Right cardiac atrium (tissue), 5 donors: ENCODE measurements at regions not wholly inside any gene's neighbourhood (a gene's known extent, or its start where the extent isn't known, plus 50 kb on each side); places are given as distances from the start of the nearest gene placed in this dataset.
"Not testable (repeated sequence)": the region's sequence is repeated elsewhere in the genome, so short reads cannot be mapped to it uniquely, and the experiment has no call there.

ENCODE experiments used
- ATAC-seq, 2 donors: fragments of 200-7000 bp; cut with Tn5 transposase; one replicate each; pipeline versions ENCODE4 v1.8.0 to v1.9.1; 2020; ENCODE audit warnings: moderate library complexity in 2 of 2, mild to moderate bottlenecking in 1 of 2
- DNase-seq, 3 donors: peaks; one replicate each; pipeline ENCODE4 v3.0.0-alpha.2; 2020
- H3K27ac ChIP-seq: one replicate; pipeline ENCODE4 v1.5.1; 2013; ENCODE audit warnings: mild to moderate bottlenecking, low read length, control low read depth, moderate library complexity
- H3K27me3 ChIP-seq: one replicate; pipeline ENCODE4 v1.6.1; 2013; ENCODE audit not compliant: control insufficient read depth, insufficient read depth
- H3K4me1 ChIP-seq: one replicate; pipeline ENCODE4 v1.6.1; 2013; ENCODE audit warnings: low read length; ENCODE audit not compliant: control insufficient read depth, insufficient read depth
- H3K4me3 ChIP-seq: one replicate; pipeline ENCODE4 v1.5.1; 2013; ENCODE audit warnings: low read length, control low read depth
- H3K9me3 ChIP-seq: one replicate; pipeline ENCODE4 v1.6.1; 2013; ENCODE audit warnings: low read length; ENCODE audit not compliant: control insufficient read depth
- WGBS: extraction: QIAGEN DNeasy Blood & Tissue Kit; methylation state at CpG from one replicate; pipeline ENCODE4 v1.1.7; 2013; 5-methylcytosine and 5-hydroxymethylcytosine counted together
- intact Hi-C, 4 donors: fragments of 100-400 bp; cut with DNase I; formaldehyde crosslinking; loops; one replicate each; pipeline versions ENCODE4 v1.11.0 to v1.14.0; 2022 to 2023
- donor health status: healthy with polysubstance abuse.
- donor health status: DM: no; HTN: yes; CAD: no.
- donor health status: DM: no; HTN: no; CAD: no.
- donor health status: DM: no; HTN: yes; CAD: no; lungs with severe emphysema.
- donor health status: DM: yes; HTN: yes; CAD: no.

DNA sequence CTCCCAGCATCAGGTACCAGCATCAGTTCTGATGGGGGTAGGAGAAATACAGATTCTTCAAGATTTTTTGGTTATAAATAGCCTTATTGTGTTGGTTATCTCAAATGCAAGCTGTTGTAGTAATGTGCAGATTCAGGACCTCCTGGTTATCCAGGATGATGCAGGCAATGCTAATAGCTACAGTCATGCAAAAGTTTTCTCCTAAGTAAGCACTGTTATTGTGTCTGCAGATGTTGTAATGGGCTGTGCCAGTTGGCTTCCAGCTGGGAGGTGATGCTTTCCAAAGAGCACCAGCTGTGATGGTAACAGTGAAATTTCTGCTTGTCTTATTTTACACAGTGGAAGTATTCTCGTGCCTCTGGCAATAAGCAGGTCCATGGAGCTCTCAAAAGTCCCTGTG, 719.2 kb upstream of the CTNND2 start:
- no peak for ATAC-seq

GRCh38 chr5:12616093-12616492, 711.8 kb upstream of the CTNND2 start:
- Histone ChIP-seq H3K27ac (no peak overlapping the region), H3K9me3 (peaks cover 6% of the 10 kb centered on the region), H3K4me1 (no peaks in the 10 kb centered on the region), H3K27me3 (no peaks in the 10 kb centered on the region), H3K4me3 (no peak overlapping the region)
- DNase-seq: no peak
- intact Hi-C loops: no loop called here
- WGBS: 61% methylated on average over 4 of the region's 4 CpGs
- ATAC-seq: no peak

More for the DNA sequence above, 719.2 kb upstream of the CTNND2 start:
- H3K27ac ChIP-seq: no peak overlapping the region
- 22% methylated on average over 1 of the region's 1 CpG for WGBS
- no peaks in the 10 kb centered on the region for H3K27me3 ChIP-seq
- intact Hi-C loops: no loop called here
- peaks cover 3% of the 10 kb centered on the region for H3K9me3 ChIP-seq
- DNase-seq: no peak
- H3K4me3 ChIP-seq: no peak overlapping the region
- H3K4me1 ChIP-seq: no peaks in the 10 kb centered on the region

GRCh38 chr5:12615141-12615820, 711.0 kb upstream of the CTNND2 start:
- no peaks in the 10 kb centered on the region for H3K4me1 ChIP-seq
- DNase-seq: no peak
- no peak for ATAC-seq
- H3K27me3 ChIP-seq: no peaks in the 10 kb centered on the region
- 76% methylated on average over 3 of the region's 3 CpGs for WGBS
- H3K27ac ChIP-seq: no peak overlapping the region
- intact Hi-C loops: no loop called here
- H3K9me3 ChIP-seq: peaks cover 6% of the 10 kb centered on the region
- no peak overlapping the region for H3K4me3 ChIP-seq

DNA sequence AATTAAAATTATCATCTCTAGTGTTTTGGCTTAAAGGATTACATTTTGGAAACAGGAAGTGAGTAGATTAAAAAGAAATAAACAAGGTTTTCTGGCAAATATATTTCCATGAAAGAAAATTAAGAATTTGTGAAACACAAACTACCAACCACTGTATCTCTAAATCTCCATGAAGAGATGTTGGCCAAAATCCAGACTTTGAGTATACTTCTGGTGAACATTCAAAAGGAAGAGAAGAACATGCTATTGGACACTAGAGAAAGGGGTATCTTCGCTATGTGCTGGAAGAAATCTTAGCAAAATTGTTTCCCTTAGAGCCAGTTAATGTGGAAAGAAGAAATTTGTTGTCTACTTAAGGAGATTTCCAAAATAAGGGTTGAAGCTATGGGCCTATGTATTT, 710.4 kb upstream of the CTNND2 start:
- no peak for DNase-seq
- Histone ChIP-seq H3K4me3 (no peak overlapping the region), H3K4me1 (no peaks in the 10 kb centered on the region), H3K9me3 (peaks cover 6% of the 10 kb centered on the region), H3K27me3 (no peaks in the 10 kb centered on the region), H3K27ac (no peak overlapping the region)
- ATAC-seq: no peak
- intact Hi-C loops: no loop called here
- WGBS: 61% methylated on average over 1 of the region's 1 CpG

GRCh38 chr5:12611132-12611531, 706.9 kb upstream of the CTNND2 start:
- Histone ChIP-seq H3K27ac (no peak overlapping the region), H3K27me3 (no peaks in the 10 kb centered on the region), H3K4me3 (no peak overlapping the region), H3K4me1 (no peaks in the 10 kb centered on the region), H3K9me3 (peaks cover 3% of the 10 kb centered on the region)
- ATAC-seq: no peak
- DNase-seq: no peak
- intact Hi-C loops: no loop called here

- ATAC-seq, H3K27ac ChIP-seq, H3K4me1 ChIP-seq, intact Hi-C loops, DNase-seq, H3K27me3 ChIP-seq, H3K9me3 ChIP-seq, H3K4me3 ChIP-seq: not testable (repeated sequence)
- WGBS: 43% methylated on average over 2 of the region's 2 CpGs
Observed at GRCh38 chr5:12607817-12608216, 703.6 kb upstream of the CTNND2 start.

DNA sequence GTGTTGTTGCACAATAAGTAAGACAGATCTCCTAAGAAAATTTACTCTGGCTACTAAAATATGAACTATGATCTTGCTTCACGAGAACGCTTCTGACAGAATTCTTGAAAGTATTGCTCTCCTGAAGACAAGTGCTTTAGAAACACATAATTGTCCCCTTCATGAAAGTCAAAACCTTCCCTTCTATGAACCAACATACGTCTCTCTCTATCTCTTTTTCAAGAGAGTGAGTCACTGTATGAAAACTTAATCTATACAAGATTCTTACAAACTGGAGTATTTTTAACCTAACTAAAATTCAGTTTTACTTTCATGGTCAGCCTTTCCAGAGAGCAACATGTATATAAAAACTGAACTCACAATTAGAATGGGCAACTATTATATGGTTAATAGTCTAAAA, 688.0 kb upstream of the CTNND2 start:
- ATAC-seq (no peak), DNase-seq (no peak)
- H3K9me3 ChIP-seq: peaks cover 3% of the 10 kb centered on the region
- no peak overlapping the region for H3K4me3 ChIP-seq
- intact Hi-C loops: no loop called here
- no peaks in the 10 kb centered on the region for H3K4me1 ChIP-seq
- no peak overlapping the region for H3K27ac ChIP-seq
- no peaks in the 10 kb centered on the region for H3K27me3 ChIP-seq
- WGBS: 73% methylated on average over 3 of the region's 3 CpGs

GRCh38 chr5:12586406-12586805, 682.2 kb upstream of the CTNND2 start:
- no peak overlapping the region for H3K27ac ChIP-seq
- no peaks in the 10 kb centered on the region for H3K27me3 ChIP-seq
- H3K4me1 ChIP-seq: no peaks in the 10 kb centered on the region
- DNase-seq (no peak), ATAC-seq (no peak)
- intact Hi-C loops: no loop called here
- no peak overlapping the region for H3K4me3 ChIP-seq
- H3K9me3 ChIP-seq: peaks cover 7% of the 10 kb centered on the region

GRCh38 chr5:12578803-12579202, 674.6 kb upstream of the CTNND2 start:
- intact Hi-C loops, H3K4me1 ChIP-seq, H3K4me3 ChIP-seq, DNase-seq, H3K27me3 ChIP-seq, H3K9me3 ChIP-seq, H3K27ac ChIP-seq, ATAC-seq: not testable (repeated sequence)
- WGBS: 87% methylated on average over 13 of the region's 13 CpGs

DNA sequence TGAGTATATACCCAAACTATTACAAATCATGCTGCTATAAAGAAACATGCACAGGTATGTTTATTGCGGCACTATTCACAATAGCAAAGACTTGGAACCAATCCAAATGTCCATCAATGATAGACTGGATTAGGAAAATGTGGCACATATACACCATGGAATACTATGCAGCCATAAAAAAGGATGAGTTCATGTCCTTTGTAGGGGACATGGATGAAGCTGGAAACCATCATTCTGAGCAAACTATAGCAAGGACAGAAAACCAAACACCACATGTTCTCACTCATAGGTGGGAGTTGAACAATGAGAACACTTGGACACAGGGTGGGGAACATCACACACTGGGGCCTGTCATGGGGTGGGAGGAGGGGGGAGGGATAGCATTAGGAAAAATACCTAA, 672.7 kb upstream of the CTNND2 start:
- intact Hi-C loops: not testable (repeated sequence)

DNA sequence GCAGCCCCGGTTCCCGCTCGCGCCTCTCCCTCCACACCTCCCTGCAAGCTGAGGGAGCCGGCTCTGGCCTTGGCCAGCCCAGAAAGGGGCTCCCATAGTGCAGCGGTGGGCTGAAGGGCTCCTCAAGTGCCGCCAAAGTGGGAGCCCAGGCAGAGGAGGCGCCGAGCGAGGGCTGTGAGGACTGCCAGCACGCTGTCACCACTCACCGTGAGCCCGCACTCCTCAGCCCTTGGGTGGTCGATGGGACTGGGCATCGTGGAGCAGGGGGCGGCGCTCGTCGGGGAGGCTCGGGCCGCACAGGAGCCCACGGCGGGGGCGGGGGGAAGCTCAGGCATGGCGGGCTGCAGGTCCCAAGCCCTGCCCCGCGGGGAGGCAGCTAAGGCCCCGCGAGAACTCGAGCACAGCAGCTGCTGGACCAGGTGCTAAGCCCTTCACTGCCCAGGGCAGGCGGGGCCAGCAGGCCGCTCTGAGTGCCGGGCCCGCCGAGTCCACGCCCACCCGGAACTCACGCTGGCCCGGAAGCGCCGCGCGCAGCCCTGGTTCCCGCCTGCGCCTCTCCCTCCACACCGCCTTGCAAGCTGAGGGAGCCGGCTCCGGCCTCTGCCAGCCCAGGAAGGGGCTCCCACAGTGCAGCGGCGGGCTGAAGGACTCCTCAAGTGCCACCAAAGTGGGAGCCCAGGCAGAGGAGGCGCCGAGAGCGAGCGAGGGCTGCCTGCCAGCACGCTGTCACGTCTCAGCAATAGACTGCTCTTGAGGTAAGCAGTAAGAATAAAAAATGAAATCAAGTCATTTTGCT, 670.2 kb upstream of the CTNND2 start:
- H3K4me3 ChIP-seq, H3K27me3 ChIP-seq, H3K4me1 ChIP-seq, H3K27ac ChIP-seq, intact Hi-C loops, ATAC-seq, H3K9me3 ChIP-seq: not testable (repeated sequence)
- 94% methylated on average over 52 of the region's 56 CpGs for WGBS
- peak in 2 of 3 donors; percentile 7 to 31 for DNase-seq

More for the DNA sequence above, 672.7 kb upstream of the CTNND2 start:
- not testable (repeated sequence) for H3K4me3 ChIP-seq, H3K27ac ChIP-seq, H3K4me1 ChIP-seq, H3K9me3 ChIP-seq, ATAC-seq, H3K27me3 ChIP-seq, DNase-seq
- 87% methylated on average over 1 of the region's 1 CpG for WGBS
